GM23248 (cell line): ENCODE measurements at regions not wholly inside any gene's neighbourhood (a gene's known extent, or its start where the extent isn't known, plus 50 kb on each side); places are given as distances from the start of the nearest gene placed in this dataset.

Experiments
- DNase-seq: peaks from one replicate; pipeline ENCODE4 v3.0.0-alpha.2; 2015
- H2AFZ ChIP-seq: fragments of 200-600 bp; sonication (generic); 2 replicates; pipeline ENCODE4 v1.6.1; 2016; ENCODE audit warnings: antibody characterized with exemption
- H3F3A ChIP-seq: fragments of 200-600 bp; sonication (generic); 2 replicates; pipeline ENCODE4 v1.6.1; 2016; ENCODE audit warnings: mild to moderate bottlenecking, antibody characterized with exemption, mixed run types; ENCODE audit not compliant: insufficient read depth
- H3K27ac ChIP-seq: fragments of 200-600 bp; sonication (generic); 2 replicates; pipeline ENCODE4 v1.5.1; 2016; ENCODE audit warnings: mild to moderate bottlenecking
- H3K27me3 ChIP-seq: fragments of 200-600 bp; sonication (generic); replicated peaks from 2 replicates; pipeline ENCODE4 v1.6.1; 2016; ENCODE audit warnings: mild to moderate bottlenecking; ENCODE audit not compliant: insufficient read depth
- H3K36me3 ChIP-seq: fragments of 200-600 bp; sonication (generic); 2 replicates; pipeline ENCODE4 v1.6.1; 2016; ENCODE audit warnings: low read depth, mild to moderate bottlenecking
- H3K4me1 ChIP-seq: fragments of 200-600 bp; sonication (generic); 2 replicates; pipeline ENCODE4 v1.6.1; 2016; ENCODE audit warnings: mild to moderate bottlenecking; ENCODE audit not compliant: insufficient read depth
- H3K4me2 ChIP-seq: fragments of 200-600 bp; sonication (generic); one replicate; pipeline ENCODE4 v1.6.1; 2016; ENCODE audit warnings: mild to moderate bottlenecking; ENCODE audit not compliant: unreplicated experiment
- H3K4me3 ChIP-seq: fragments of 200-600 bp; sonication (generic); 2 replicates; pipeline ENCODE4 v1.5.1; 2016; ENCODE audit warnings: mild to moderate bottlenecking
- H3K79me2 ChIP-seq: fragments of 200-600 bp; sonication (generic); 2 replicates; pipeline ENCODE4 v1.6.1; 2016; ENCODE audit warnings: mild to moderate bottlenecking; ENCODE audit not compliant: insufficient read depth
- H3K9ac ChIP-seq: fragments of 200-600 bp; sonication (generic); 2 replicates; pipeline ENCODE4 v1.6.1; 2016; ENCODE audit warnings: mild to moderate bottlenecking
- H3K9me2 ChIP-seq: fragments of 200-600 bp; sonication (generic); 2 replicates; pipeline ENCODE4 v1.6.1; 2016; ENCODE audit warnings: mixed run types, mild to moderate bottlenecking, moderate library complexity; ENCODE audit not compliant: insufficient read depth
- H3K9me3 ChIP-seq: fragments of 200-600 bp; sonication (generic); one replicate; pipeline ENCODE4 v1.6.1; 2017; ENCODE audit warnings: low read depth
- H4K20me1 ChIP-seq: fragments of 200-600 bp; sonication (generic); 2 replicates; pipeline ENCODE4 v1.6.0; 2016; ENCODE audit not compliant: insufficient read depth
- EZH2 ChIP-seq: fragments of 200-600 bp; sonication (generic); IDR thresholded peaks from 2 replicates; pipeline ENCODE4 v1.6.1; 2018; ENCODE audit warnings: antibody characterized with exemption, mild to moderate bottlenecking; ENCODE audit not compliant: insufficient read depth, poor library complexity, severe bottlenecking
- EZH2phosphoT487 ChIP-seq: fragments of 200-600 bp; sonication (generic); IDR thresholded peaks from 2 replicates; pipeline ENCODE4 v1.6.1; 2018; ENCODE audit warnings: antibody characterized with exemption, moderate library complexity, mild to moderate bottlenecking, low read depth; ENCODE audit not compliant: insufficient read depth
- WGBS, 2 experiments: methylation state at CpG; one replicate each; pipeline ENCODE4 v1.1.6; 2015 to 2017; ENCODE audit warnings: low lambda C conversion rate in 2 of 2, low coverage in 1 of 2; ENCODE audit errors: missing lambda C conversion rate in 2 of 2; 5-methylcytosine and 5-hydroxymethylcytosine counted together
- in situ Hi-C: fragments of 300-500 bp; cut with MboI; formaldehyde crosslinking; loops from 2 replicates; pipeline ENCODE4 v1.15.0; 2020

GRCh38 chr11:41781441-41781840 lies 322.0 kb upstream of the LRRC4C start:
- 4 to 5% methylated on average over 2 of the region's 2 CpGs for WGBS, 2 experiments
- no peaks in the 10 kb centered on the region for H4K20me1 ChIP-seq
- H3K27me3 ChIP-seq, result no peaks in the 10 kb centered on the region
- no peaks in the 10 kb centered on the region for H3K79me2 ChIP-seq
- H3K4me3 ChIP-seq, result no peak overlapping the region
- no peaks in the 10 kb centered on the region for H3K9me2 ChIP-seq
- H3K9ac ChIP-seq, result no peak overlapping the region
- in situ Hi-C loops, result no loop called here
- no peak overlapping the region for H3K4me2 ChIP-seq
- H3K36me3 ChIP-seq, result no peaks in the 10 kb centered on the region
- no peaks in the 10 kb centered on the region for H3F3A ChIP-seq
- no peak overlapping the region for H3K27ac ChIP-seq
- DNase-seq, result no peak
- TF ChIP-seq EZH2phosphoT487 (no peak), EZH2 (no peak)
- H3K4me1 ChIP-seq, result no peaks in the 10 kb centered on the region
- no peaks in the 10 kb centered on the region for H3K9me3 ChIP-seq
- no peak overlapping the region for H2AFZ ChIP-seq

GRCh38 chr11:41784513-41785335 lies 325.3 kb upstream of the LRRC4C start:
- H2AFZ ChIP-seq, result no peak overlapping the region
- no peak overlapping the region for H3K9ac ChIP-seq
- DNase-seq, result no peak
- no peaks in the 10 kb centered on the region for H3K4me1 ChIP-seq
- H3K4me3 ChIP-seq, result no peak overlapping the region
- no peaks in the 10 kb centered on the region for H3F3A ChIP-seq
- H3K27ac ChIP-seq, result no peak overlapping the region
- H3K79me2 ChIP-seq, result no peaks in the 10 kb centered on the region
- 8 to 17% methylated on average over 3 of the region's 3 CpGs for whole genome bisulfite sequencing, 2 experiments
- no peaks in the 10 kb centered on the region for H3K36me3 ChIP-seq
- H3K27me3 ChIP-seq, result no peaks in the 10 kb centered on the region
- TF ChIP-seq EZH2 (no peak), EZH2phosphoT487 (no peak)
- in situ Hi-C loops, result no loop called here
- H3K9me2 ChIP-seq, result no peaks in the 10 kb centered on the region
- no peaks in the 10 kb centered on the region for H4K20me1 ChIP-seq
- no peaks in the 10 kb centered on the region for H3K9me3 ChIP-seq
- no peak overlapping the region for H3K4me2 ChIP-seq

- H3K79me2 ChIP-seq, result no peaks in the 10 kb centered on the region
- in situ Hi-C loops, result no loop called here
- H4K20me1 ChIP-seq, result no peaks in the 10 kb centered on the region
- no peaks in the 10 kb centered on the region for H3K9me2 ChIP-seq
- H3F3A ChIP-seq, result no peaks in the 10 kb centered on the region
- no peak overlapping the region for H3K4me2 ChIP-seq
- WGBS, 2 experiments, result 0% methylated on average over 1 of the region's 1 CpG
- no peak overlapping the region for H3K27ac ChIP-seq
- no peaks in the 10 kb centered on the region for H3K27me3 ChIP-seq
- no peak for TF ChIP-seq EZH2phosphoT487
- no peak for TF ChIP-seq EZH2
- no peak overlapping the region for H3K4me3 ChIP-seq
- no peak for DNase-seq
- H3K9me3 ChIP-seq, result no peaks in the 10 kb centered on the region
- no peak overlapping the region for H2AFZ ChIP-seq
- H3K36me3 ChIP-seq, result no peaks in the 10 kb centered on the region
- H3K9ac ChIP-seq, result no peak overlapping the region
- H3K4me1 ChIP-seq, result no peaks in the 10 kb centered on the region
Observed at GRCh38 chr11:41786087-41786486, 326.6 kb upstream of the LRRC4C start.

- 49 to 53% methylated on average over 15 to 19 of the region's 23 CpGs for WGBS, 2 experiments
Observed at GRCh38 chr11:41788177-41788576, 328.7 kb upstream of the LRRC4C start.

More at GRCh38 chr11:41788177-41788576, 328.7 kb upstream of the LRRC4C start:
- Histone ChIP-seq H3F3A (no peaks in the 10 kb centered on the region), H3K79me2 (no peaks in the 10 kb centered on the region), H3K36me3 (no peaks in the 10 kb centered on the region), H3K27me3 (no peaks in the 10 kb centered on the region), H3K9ac (no peak overlapping the region), H3K4me3 (no peak overlapping the region), H3K9me3 (no peaks in the 10 kb centered on the region), H4K20me1 (no peaks in the 10 kb centered on the region), H3K4me1 (no peaks in the 10 kb centered on the region), H2AFZ (no peak overlapping the region), H3K9me2 (no peaks in the 10 kb centered on the region), H3K4me2 (no peak overlapping the region), H3K27ac (no peak overlapping the region)
- TF ChIP-seq EZH2, result no peak
- no peak for TF ChIP-seq EZH2phosphoT487
- in situ Hi-C loops, result no loop called here
- DNase-seq, result no peak
